SJSA1 (cell line): ENCODE measurements at regions not wholly inside any gene's neighbourhood (a gene's known extent, or its start where the extent isn't known, plus 50 kb on each side); places are given as distances from the start of the nearest gene placed in this dataset.
A peak's percentile ranks its signal among the peaks of the same experiment; 100 is the strongest.

Source experiments
- DNase-seq, 2 experiments: peaks; one replicate each; pipeline ENCODE4 v3.0.0-alpha.2; 2015 to 2020; ENCODE audit warnings: low spot score in 2 of 2, low read depth in 1 of 2
- H3K27ac ChIP-seq: fragments of 250-450 bp; sonication (Bioruptor Pico); 2 replicates; pipeline ENCODE4 v1.5.1; 2020; ENCODE audit warnings: mild to moderate bottlenecking, moderate library complexity
- H3K27me3 ChIP-seq: fragments of 250-450 bp; sonication (Bioruptor Pico); replicated peaks from 2 replicates; pipeline ENCODE4 v1.5.1; 2020; ENCODE audit warnings: mild to moderate bottlenecking, moderate library complexity
- H3K36me3 ChIP-seq: fragments of 250-450 bp; sonication (Bioruptor Pico); 2 replicates; pipeline ENCODE4 v1.5.1; 2020; ENCODE audit warnings: mild to moderate bottlenecking
- H3K4me1 ChIP-seq: fragments of 250-450 bp; sonication (Bioruptor Pico); replicated peaks from 2 replicates; pipeline ENCODE4 v1.6.1; 2021; ENCODE audit warnings: mild to moderate bottlenecking
- H3K4me3 ChIP-seq: fragments of 250-450 bp; sonication (Bioruptor Pico); 2 replicates; pipeline ENCODE4 v1.5.1; 2020; ENCODE audit warnings: mild to moderate bottlenecking
- H3K9me3 ChIP-seq: fragments of 250-450 bp; sonication (Bioruptor Pico); replicated peaks from 2 replicates; pipeline ENCODE4 v1.5.1; 2020; ENCODE audit warnings: mild to moderate bottlenecking

DNA sequence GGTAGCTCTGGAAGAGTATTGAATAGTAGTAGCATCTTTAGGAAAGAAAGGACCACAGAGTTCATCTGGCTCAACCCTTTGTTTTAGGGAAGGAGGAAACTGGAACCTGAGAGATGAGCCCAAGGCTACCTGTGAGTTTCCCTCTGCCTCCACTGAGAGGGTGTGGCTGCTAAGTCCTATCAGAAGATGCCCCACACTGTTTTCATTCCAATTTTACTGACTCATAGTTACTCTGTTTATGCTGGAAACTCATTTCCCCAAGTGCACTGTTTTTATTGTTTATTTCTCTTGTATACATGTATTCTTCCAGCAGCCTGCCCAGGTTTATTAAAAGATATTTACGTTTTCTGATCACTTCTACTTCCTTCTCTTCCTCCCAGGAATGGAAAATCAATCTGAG, 127.4 kb upstream of the ARHGAP5 start:
- H3K36me3 ChIP-seq = no peaks in the 10 kb centered on the region
- no peaks in the 10 kb centered on the region for H3K27me3 ChIP-seq
- DNase-seq = peak in 1 of 2 experiments; percentile 82
- no peak overlapping the region for H3K4me3 ChIP-seq
- no peaks in the 10 kb centered on the region for H3K9me3 ChIP-seq
- H3K4me1 ChIP-seq = peaks cover 37% of the 10 kb centered on the region
- peak overlapping the region; percentile 72 for H3K27ac ChIP-seq

DNA sequence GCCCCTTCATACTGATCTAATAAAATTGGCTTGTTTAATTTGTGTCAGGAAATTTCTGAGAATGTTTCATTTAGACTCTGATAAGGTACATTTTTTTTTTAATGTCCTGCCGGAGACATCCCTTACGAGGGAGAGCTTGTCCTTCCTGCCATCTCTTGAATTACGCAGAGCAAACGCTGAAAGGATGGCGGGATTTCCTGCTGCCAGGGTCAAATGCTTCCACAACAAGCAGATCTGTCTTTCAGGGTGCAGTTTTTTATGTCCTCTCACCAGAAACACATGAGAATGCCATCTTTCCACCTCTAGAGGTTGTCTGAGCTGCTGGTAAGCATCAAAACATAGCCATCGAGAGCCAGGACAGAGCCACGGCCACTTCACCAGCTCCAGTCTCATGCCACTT, 126.8 kb upstream of the ARHGAP5 start:
- H3K27me3 ChIP-seq = no peaks in the 10 kb centered on the region
- no peaks in the 10 kb centered on the region for H3K9me3 ChIP-seq
- H3K27ac ChIP-seq = peak overlapping the region; percentile 72
- no peak overlapping the region for H3K4me3 ChIP-seq
- H3K36me3 ChIP-seq = no peaks in the 10 kb centered on the region
- no peak for DNase-seq
- H3K4me1 ChIP-seq = peaks cover 43% of the 10 kb centered on the region

DNA sequence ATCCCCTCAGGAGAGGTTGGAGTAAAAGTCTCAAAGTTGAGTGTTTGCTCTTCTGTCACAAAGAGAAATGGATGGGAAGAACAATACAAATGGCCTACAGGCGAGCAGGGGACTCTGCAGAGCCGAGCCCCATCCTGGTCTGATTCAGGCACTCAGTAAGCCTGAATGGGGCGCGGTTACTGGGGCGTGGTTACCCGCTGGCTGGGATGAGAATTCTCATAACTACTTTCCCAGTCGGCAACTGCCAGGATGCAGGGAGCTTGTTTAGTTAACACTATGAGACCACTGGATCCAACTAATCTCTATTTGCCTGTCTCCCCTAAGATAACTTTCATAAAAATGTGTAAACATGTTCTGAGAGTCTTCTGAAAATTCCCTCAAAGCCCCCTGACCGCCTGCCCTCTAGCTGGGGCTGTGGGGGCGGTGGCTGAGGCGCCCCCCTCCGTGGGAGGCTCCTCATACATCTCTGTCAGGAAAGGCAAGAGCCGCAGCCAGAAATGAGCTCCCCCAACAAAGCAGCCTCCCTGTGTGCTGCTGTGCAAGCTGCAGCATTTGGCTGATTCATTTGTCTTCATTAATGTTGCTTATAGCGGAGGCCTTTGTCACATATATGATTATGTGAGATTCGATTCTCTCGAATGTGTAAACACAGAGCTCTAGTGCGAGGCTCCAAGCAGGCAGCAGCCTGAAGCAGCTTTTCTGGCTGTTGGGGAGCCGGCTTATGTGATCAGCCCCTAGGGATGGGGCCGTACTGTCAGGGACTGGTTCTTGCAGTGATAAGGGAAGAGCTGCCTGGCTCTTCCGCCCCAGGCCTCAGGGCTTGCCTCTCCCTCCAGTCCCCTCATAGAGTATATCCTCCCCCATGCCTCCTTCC, 126.1 kb upstream of the ARHGAP5 start:
- Histone ChIP-seq H3K27ac (peak overlapping the region; percentile 72), H3K4me3 (no peak overlapping the region), H3K27me3 (no peaks in the 10 kb centered on the region), H3K4me1 (peaks cover 50% of the 10 kb centered on the region), H3K36me3 (no peaks in the 10 kb centered on the region), H3K9me3 (no peaks in the 10 kb centered on the region)
- DNase-seq = peak; percentile 76 to 85

DNA sequence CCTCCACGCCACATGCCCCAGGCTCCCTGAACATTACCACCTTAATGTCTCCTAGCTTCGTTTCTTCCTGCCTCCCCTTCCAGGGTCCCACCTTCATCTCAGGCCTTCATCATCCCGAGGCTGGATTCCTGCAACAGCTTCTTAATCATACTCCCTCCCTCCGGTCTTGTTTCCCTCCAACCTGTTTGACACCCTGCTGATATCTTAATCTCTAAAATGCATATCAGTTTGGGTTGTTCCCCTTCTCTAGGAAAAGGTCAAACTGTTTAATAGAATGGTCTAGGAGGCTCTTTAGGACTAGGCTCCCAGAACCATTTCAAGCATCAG, 125.5 kb upstream of the ARHGAP5 start:
- no peak for DNase-seq
- H3K27me3 ChIP-seq = no peaks in the 10 kb centered on the region
- no peaks in the 10 kb centered on the region for H3K9me3 ChIP-seq
- no peaks in the 10 kb centered on the region for H3K36me3 ChIP-seq
- no peak overlapping the region for H3K27ac ChIP-seq
- no peak overlapping the region for H3K4me3 ChIP-seq
- peaks cover 56% of the 10 kb centered on the region for H3K4me1 ChIP-seq

DNA sequence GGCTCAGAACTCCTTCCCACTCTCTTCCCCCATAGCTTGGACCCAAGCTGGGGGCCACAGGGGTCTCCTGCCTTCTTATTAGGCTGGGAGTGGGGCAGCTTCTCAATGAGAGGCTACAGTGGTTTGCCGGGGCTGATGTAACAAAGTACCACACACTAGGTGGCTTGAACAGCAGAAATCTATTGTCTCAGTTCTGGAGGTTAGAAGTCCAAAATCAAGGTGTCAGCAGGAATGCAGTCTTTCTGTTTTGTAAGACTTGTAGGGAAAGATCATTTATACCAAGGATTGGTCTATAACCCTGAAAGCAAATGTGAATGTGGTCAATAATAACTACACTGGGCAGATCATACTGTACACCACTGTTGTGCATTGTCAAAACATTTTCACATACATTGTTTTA, 124.5 kb upstream of the ARHGAP5 start:
- Histone ChIP-seq H3K36me3 (no peaks in the 10 kb centered on the region), H3K27me3 (no peaks in the 10 kb centered on the region), H3K4me1 (peaks cover 58% of the 10 kb centered on the region), H3K27ac (no peak overlapping the region), H3K4me3 (no peak overlapping the region), H3K9me3 (no peaks in the 10 kb centered on the region)
- DNase-seq = no peak

DNA sequence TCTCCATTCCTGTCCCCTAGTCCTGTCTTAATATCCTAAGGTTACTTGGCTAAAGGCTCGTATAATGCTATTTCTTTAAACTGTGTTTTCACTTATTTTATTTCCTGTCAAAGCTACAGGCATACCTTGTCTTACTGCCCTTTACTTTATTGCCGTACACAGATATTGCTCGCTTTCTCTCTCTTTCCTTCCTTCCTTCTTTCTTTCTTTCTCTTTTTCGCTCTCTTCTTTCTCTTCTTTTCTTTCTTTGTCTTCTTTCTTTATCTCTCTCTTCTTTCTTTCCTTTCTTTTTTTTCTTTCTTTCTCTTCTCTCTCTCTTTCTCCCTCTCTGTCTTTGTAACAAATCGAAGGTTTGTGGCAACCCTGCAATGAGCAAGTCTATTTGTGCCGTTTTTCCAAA, 123.9 kb upstream of the ARHGAP5 start:
- Histone ChIP-seq H3K4me1 (peaks cover 56% of the 10 kb centered on the region), H3K27ac (no peak overlapping the region)

DNA sequence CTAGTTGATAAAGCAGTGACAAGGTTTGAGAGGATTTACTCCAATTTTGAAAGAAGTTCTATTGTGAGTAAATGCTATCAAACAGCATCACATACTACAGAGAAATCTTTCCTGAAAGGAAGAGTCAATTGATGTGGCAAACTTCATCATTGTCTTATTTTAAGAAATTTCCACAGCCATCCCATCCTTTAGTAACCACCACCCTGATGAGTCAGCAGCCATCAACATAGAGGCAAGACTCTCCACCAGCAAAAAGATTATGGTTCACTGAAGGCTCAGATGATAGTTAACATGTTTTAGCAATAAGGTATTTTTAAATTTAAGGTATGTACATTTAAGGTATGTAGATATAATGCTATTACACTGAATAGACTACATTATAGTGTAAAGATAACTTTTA, 122.1 kb upstream of the ARHGAP5 start:
- H3K4me1 ChIP-seq = peaks cover 41% of the 10 kb centered on the region
- H3K27ac ChIP-seq = no peak overlapping the region
- H3K9me3 ChIP-seq = no peaks in the 10 kb centered on the region
- H3K36me3 ChIP-seq = no peaks in the 10 kb centered on the region
- DNase-seq = no peak
- H3K4me3 ChIP-seq = no peak overlapping the region
- no peaks in the 10 kb centered on the region for H3K27me3 ChIP-seq

More for the DNA sequence above, 123.9 kb upstream of the ARHGAP5 start:
- H3K36me3 ChIP-seq = no peaks in the 10 kb centered on the region
- DNase-seq = no peak
- no peaks in the 10 kb centered on the region for H3K9me3 ChIP-seq
- H3K4me3 ChIP-seq = no peak overlapping the region
- H3K27me3 ChIP-seq = no peaks in the 10 kb centered on the region

DNA sequence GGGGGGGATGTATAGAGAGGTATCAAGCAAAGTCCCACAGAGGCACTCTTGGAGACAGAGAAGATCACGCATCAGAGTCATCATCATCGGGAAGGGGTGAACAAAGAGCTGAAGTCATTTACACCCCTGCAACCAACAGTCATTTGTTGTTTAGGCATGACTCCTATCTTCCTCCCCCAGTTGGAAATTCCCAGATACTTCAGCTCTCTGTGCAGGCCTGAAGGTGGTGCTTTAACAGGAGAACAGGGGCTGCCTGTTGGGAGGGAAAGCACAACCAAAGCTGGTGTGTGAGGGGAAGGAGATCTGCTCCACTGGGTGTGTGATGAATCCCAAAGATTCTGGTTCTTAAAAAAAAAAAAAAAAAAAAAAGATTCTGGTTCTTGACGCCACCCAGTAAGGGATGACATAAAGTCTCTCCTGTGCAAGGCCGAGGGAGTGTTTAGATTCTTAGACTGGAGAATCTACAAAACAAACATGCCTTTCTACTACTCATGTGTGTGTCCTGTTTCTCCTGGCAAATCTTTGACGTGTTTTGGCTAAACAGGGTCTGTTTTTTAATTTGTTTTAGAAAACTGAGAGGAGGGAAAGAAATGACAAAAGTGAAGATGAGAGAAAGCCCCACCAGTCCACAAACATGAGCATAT, 121.0 kb upstream of the ARHGAP5 start:
- Histone ChIP-seq H3K27ac (peak overlapping the region; percentile 59), H3K9me3 (no peaks in the 10 kb centered on the region), H3K27me3 (no peaks in the 10 kb centered on the region), H3K36me3 (no peaks in the 10 kb centered on the region), H3K4me3 (no peak overlapping the region), H3K4me1 (peaks cover 30% of the 10 kb centered on the region)
- DNase-seq = peak in 1 of 2 experiments; percentile 67

DNA sequence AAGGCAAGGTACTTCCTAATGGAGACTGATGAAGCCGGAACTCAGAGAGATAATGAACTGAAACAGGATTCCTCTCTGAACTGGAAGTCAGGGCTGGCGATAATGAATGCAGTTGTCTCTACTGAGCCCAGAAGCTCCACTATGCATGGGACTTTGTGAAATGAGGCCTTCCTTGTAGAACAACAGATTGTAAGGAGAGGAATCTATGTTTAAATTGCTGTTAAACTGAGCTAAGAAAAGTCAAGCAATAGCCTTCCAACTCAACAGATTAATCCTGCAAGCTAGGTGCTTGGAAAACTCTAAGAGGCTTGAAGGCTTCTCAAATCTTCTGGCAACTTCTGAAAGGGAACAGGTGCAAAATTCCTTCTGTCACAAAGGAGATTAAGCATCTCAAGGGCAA, 119.5 kb upstream of the ARHGAP5 start:
- H3K36me3 ChIP-seq = no peaks in the 10 kb centered on the region
- no peaks in the 10 kb centered on the region for H3K9me3 ChIP-seq
- no peak for DNase-seq
- H3K27me3 ChIP-seq = no peaks in the 10 kb centered on the region
- H3K4me1 ChIP-seq = peaks cover 23% of the 10 kb centered on the region
- no peak overlapping the region for H3K4me3 ChIP-seq
- no peak overlapping the region for H3K27ac ChIP-seq

DNA sequence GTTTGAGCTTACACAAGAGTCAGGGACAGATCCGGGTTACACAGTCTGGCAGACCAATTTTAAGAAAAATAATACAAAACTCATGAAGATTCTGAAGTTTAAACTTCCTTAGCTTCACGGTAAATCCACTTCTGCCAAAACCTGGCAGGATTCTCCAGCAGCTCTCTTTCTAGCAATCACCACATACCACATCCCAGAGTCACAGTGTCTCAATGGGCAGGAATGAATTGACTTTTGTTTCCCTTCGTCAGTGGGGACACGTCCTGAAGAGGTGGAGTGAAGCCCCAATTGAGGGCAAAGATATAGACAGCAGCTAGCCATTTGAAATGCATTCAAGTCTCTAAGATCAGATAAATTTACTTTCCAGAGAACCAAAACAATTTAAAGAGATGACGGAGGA, 117.1 kb upstream of the ARHGAP5 start:
- no peaks in the 10 kb centered on the region for H3K27me3 ChIP-seq
- no peaks in the 10 kb centered on the region for H3K9me3 ChIP-seq
- H3K27ac ChIP-seq = no peak overlapping the region
- peaks cover 18% of the 10 kb centered on the region for H3K4me1 ChIP-seq
- H3K4me3 ChIP-seq = no peak overlapping the region
- DNase-seq = no peak
- no peaks in the 10 kb centered on the region for H3K36me3 ChIP-seq

DNA sequence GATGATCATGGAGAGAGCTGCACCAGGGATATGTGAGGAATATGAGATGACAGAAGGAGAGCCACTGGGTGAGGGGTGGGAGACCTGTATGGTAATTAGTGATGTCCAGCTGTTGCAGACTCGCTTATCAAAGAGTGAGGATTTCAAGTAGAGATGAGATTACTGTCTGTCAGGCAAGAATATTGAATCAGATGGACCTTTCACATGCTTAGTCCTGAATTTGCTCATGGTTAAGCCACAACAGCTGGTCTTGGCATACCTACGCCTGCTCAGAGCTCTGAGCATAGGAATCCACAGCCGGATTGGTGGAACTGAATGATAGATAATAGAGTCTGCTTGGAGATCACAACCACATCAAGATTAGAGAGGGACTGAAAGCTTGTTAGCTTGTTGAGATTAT, 115.2 kb upstream of the ARHGAP5 start:
- DNase-seq = no peak
- Histone ChIP-seq H3K4me3 (no peak overlapping the region), H3K36me3 (no peaks in the 10 kb centered on the region), H3K27ac (no peak overlapping the region), H3K9me3 (no peaks in the 10 kb centered on the region), H3K4me1 (peaks cover 5% of the 10 kb centered on the region; the same call in 1 of the 2 replicates), H3K27me3 (no peaks in the 10 kb centered on the region)

DNA sequence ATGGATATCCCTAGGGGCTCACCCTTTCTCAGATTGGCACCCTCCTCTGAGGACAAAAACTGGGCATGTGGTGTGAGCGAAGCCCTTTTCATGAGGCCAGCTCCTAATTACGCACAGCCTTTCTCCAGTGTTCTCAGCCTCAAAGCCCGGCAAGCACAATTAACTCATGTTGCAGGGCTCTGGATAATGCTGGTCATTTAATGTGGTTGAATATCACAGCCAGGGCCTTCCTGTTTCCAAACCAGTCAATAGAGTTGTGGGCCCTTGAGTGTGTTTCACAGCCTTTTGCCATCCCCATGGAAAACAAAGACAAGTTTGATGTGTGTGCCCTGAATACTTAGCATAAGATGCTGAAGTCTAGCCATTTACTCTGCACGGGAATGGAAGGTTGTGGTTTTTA, 114.2 kb upstream of the ARHGAP5 start:
- no peaks in the 10 kb centered on the region for H3K9me3 ChIP-seq
- no peak for DNase-seq
- H3K4me3 ChIP-seq = no peak overlapping the region
- no peaks in the 10 kb centered on the region for H3K36me3 ChIP-seq
- no peak overlapping the region for H3K27ac ChIP-seq
- H3K4me1 ChIP-seq = peaks cover 5% of the 10 kb centered on the region; the same call in 1 of the 2 replicates
- no peaks in the 10 kb centered on the region for H3K27me3 ChIP-seq

DNA sequence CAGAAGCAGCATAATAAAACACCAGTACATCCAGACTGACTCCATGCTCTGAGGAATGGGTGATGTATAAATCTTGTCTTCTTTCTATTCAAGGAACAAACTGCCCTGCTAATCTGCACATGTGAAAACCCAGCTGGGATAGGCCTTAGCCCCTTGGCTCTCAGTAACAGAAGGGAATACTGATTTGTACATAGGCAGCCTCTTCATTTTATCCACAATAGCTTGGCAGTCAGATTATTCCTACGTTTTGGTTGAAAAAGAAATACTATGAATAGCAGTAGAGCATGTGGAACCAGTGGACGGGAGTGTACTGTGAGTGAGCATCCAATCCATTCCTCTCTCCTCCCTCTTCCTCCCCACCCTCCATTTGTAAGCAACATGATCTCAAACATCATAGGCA, 113.5 kb upstream of the ARHGAP5 start:
- Histone ChIP-seq H3K4me1 (peaks cover 5% of the 10 kb centered on the region; the same call in 1 of the 2 replicates), H3K27me3 (no peaks in the 10 kb centered on the region), H3K9me3 (no peaks in the 10 kb centered on the region), H3K4me3 (no peak overlapping the region), H3K27ac (no peak overlapping the region), H3K36me3 (no peaks in the 10 kb centered on the region)
- no peak for DNase-seq

DNA sequence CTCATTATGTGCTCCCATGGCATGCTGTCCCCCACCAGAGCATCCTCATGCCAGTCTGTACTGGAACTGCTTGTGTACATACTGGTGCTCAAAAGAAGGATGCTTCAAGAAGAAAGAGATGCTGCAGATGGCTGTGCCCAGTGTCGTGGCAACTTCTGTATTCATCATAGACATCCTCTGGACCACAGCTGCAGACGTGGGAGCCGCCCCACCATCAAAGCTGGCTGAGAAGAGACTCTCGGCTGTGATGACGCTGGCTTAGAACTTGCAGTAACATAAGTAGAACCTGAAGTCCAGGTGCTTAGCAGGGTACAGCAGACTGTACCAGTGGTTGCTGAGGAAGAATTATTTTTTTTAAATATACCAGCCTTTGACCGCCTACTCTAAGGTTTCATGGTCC, 112.6 kb upstream of the ARHGAP5 start:
- Histone ChIP-seq H3K36me3 (no peaks in the 10 kb centered on the region), H3K27ac (no peak overlapping the region), H3K4me3 (no peak overlapping the region), H3K4me1 (peaks cover 5% of the 10 kb centered on the region; the same call in 1 of the 2 replicates), H3K9me3 (no peaks in the 10 kb centered on the region), H3K27me3 (no peaks in the 10 kb centered on the region)
- DNase-seq = no peak
